ENCODE measurements at regions not wholly inside any gene's neighbourhood (a gene's known extent, or its start where the extent isn't known, plus 50 kb on each side); places are given as distances from the start of the nearest gene placed in this dataset.

DNA sequence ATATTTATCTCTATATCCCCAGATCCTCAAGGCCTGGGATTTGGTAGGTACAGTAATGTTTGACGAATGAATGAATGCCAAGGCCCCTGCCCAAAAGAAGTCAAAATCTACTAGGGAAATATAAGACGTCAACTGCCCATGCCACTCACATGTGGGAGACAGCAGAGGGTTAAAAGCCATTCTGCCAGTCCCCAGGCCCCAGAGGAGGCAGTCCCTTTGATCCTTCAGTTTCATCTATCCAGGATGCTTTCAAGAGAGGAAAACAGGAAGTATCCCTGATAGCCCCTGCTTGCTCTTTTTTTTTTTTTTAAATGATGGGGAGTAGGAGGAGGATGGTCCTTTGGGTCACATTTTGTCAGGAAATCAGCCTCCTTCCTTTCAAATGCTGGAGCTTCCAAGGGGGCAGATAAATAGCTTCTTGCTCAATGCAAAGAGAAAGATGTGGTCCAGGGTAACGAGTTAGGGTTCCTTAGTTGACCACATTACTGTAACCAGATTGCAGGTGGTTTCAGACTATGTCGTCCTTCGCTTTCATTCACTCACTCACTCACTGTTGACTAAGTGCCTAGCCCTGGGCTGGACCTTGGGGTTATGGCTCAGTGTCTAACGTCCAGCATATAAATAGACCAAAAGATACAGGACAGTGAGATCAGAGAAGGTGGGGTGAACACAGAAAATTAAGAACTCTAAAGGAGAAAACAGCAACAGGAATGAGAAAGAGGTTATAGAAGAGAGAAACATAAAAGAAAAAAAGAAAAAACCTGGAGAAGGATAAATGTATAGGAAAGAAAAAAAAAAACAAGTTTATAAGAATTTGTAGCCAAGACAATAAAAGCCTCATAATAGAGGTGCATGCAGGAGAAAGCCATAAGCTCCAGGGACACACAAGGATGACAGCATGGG is 64.6 kb upstream of the PIM1 start:
- no peak for DNase-seq (ENCODE audit: extremely low read depth, low read depth, low spot score)

DNA sequence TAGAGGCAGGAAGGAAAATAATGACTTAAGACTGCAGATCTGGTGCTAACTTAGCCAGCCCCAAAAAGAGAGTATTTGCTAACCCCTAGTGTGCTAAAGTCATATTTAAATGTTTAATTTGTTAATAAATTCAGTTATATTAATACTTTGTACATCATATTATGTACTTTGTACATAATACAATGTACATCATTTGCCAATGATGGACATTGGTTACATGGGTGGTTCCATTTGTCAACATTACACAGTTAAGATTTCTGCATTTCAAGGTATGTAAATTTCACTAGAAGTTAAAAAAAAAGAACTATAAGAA is 63.9 kb upstream of the PIM1 start:
- DNase-seq (ENCODE audit: extremely low read depth, low read depth, low spot score), result no peak

DNA sequence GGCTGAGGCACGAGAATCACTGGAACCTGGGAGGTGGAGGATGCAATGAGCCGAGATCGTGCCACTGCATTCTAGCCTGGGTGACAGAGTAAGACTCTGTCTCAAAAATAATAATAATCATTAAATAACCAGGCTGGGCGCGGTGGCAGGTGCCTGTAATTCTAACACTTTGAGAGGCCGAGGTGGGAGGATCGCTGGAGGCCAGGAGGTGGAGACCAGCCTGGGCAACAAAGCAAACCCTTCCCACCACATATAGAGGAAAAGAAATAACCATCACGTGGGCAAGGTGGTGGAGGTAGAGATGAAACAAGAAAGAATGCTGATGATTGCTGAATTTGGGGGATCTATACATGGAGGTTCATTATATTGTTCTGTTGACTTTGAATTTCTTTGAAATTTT is 63.4 kb upstream of the PIM1 start:
- no peak for DNase-seq (ENCODE audit: extremely low read depth, low read depth, low spot score)

- DNase-seq (ENCODE audit: extremely low read depth, low read depth, low spot score), result no peak
Measured at GRCh38 chr6:37106982-37107491, 62.9 kb upstream of the PIM1 start.

- no peak for DNase-seq (ENCODE audit: extremely low read depth, low read depth, low spot score)
Measured at GRCh38 chr6:37109714-37110499, 60.0 kb upstream of the PIM1 start.

- DNase-seq (ENCODE audit: extremely low read depth, low read depth, low spot score), result no peak
Measured at GRCh38 chr6:37110500-37111461, 59.2 kb upstream of the PIM1 start.

DNA sequence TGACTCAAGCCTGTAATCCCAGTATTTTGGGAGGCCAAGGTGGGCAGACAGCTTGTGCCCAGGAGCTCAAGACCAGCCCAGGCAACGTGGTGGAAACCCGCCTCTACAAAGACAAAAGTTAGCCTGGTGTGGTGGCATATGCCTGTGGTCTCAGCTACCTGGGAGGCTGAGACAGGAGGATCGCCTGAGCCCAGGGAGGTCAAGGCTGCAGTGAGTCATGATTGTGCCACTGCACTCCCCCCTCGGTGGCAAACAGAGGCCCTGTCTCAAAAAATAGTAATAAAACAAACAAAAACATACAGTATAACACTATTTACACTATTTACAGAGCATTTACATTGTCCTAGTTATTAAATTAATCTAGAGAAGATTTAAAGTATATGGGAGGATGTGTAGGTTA is 56.0 kb upstream of the PIM1 start:
- no peak for DNase-seq (ENCODE audit: extremely low read depth, low read depth, low spot score)

GRCh38 chr6:37114612-37115011 is 55.3 kb upstream of the PIM1 start:
- no peak for DNase-seq (ENCODE audit: extremely low read depth, low read depth, low spot score)

DNA sequence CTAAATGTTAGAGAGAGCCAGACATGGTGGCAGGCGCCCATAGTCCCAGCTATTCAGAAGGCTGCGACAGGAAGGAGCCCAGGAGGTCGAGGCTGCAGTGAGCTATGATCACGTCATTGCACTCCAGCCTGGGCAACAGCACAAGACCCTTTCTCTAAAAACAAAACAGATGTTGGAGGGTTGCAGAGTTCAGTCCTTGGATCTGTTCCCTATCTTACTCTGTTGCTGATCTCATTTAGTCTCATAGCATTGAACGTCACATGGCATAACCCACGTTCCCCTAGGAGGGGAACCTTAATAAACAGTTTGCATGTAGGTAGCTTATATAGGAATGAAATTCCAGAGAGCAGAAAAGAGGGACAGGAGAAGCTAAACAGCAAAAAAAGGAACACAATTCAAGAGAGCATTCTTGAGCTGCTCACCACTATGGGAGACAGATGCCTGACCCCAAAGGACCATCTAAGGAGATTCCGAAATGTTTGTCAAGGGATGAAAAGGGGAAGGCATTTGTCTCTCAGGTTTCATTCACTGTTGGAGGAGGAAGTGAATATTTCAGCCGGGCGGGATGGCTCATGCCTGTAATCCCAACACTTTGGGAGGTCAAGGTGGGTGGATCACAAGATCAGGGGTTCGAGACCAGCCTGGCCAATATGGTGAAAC is 54.6 kb upstream of the PIM1 start:
- DNase-seq (ENCODE audit: extremely low read depth, low read depth, low spot score), result no peak

- DNase-seq (ENCODE audit: extremely low read depth, low read depth, low spot score), result no peak
Measured at GRCh38 chr6:37116326-37116725, 53.6 kb upstream of the PIM1 start.

DNA sequence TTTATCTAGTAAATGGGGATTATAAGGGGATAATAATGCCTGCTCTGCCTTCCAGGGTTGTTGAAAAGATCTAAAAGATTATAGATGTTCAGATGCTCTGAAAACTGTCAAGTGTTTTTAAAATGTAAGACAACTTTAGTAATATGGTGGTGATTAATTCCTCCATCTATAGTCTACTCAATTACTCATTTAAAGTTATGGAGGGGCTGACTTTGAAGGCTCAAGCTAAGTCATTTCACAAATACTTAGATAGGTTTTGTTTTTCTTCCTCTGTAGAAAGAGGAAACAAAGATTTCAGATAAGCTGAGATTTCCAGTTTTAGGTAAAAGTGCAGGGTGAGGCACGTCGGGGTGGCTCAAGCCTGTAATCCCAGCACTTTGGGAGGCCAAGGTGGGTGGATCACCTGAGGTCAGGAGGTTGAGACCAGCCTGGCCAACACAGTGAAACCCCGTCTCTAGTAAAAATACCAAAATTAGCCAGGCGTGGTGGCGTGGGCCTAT is 50.5 kb upstream of the PIM1 start:
- no peak for DNase-seq (ENCODE audit: extremely low read depth, low read depth, low spot score)

All from glomerular endothelial cell (primary cell).